MM.1S (cell line): ENCODE measurements at regions not wholly inside any gene's neighbourhood (a gene's known extent, or its start where the extent isn't known, plus 50 kb on each side); places are given as distances from the start of the nearest gene placed in this dataset.

Source experiments
- DNase-seq: peaks from one replicate; pipeline ENCODE4 v3.0.0-alpha.2; 2015
- H2AFZ ChIP-seq: fragments of 300-600 bp; sonication (generic); 2 replicates; pipeline ENCODE4 v1.6.0; 2016; ENCODE audit warnings: antibody characterized with exemption, low read length
- H3F3A ChIP-seq: fragments of 300-600 bp; sonication (generic); 2 replicates; pipeline ENCODE4 v1.6.1; 2016; ENCODE audit warnings: mild to moderate bottlenecking, antibody characterized with exemption, low read length, moderate library complexity, mixed read lengths; ENCODE audit not compliant: insufficient read depth
- H3K27ac ChIP-seq: fragments of 300-600 bp; sonication (generic); 2 replicates; pipeline ENCODE4 v1.5.1; 2016; ENCODE audit warnings: mild to moderate bottlenecking, low read length
- H3K27me3 ChIP-seq: fragments of 300-600 bp; sonication (generic); replicated peaks from 2 replicates; pipeline ENCODE4 v1.6.0; 2016; ENCODE audit warnings: low read length; ENCODE audit not compliant: insufficient read depth
- H3K36me3 ChIP-seq: fragments of 300-600 bp; sonication (generic); replicated peaks from 2 replicates; pipeline ENCODE4 v1.6.1; 2016; ENCODE audit warnings: mild to moderate bottlenecking, low read length, mixed read lengths; ENCODE audit not compliant: insufficient read depth
- H3K4me1 ChIP-seq: fragments of 300-600 bp; sonication (generic); 2 replicates; pipeline ENCODE4 v1.6.1; 2016; ENCODE audit warnings: low read length, mixed read lengths
- H3K4me2 ChIP-seq: fragments of 300-600 bp; sonication (generic); 2 replicates; pipeline ENCODE4 v1.6.0; 2016; ENCODE audit warnings: low read depth, low read length
- H3K4me3 ChIP-seq: fragments of 300-600 bp; sonication (generic); 2 replicates; pipeline ENCODE4 v1.5.1; 2016; ENCODE audit warnings: low read length, mixed read lengths
- H3K79me2 ChIP-seq: fragments of 300-600 bp; sonication (generic); 2 replicates; pipeline ENCODE4 v1.6.1; 2016; ENCODE audit warnings: mixed run types, low read length, mixed read lengths
- H3K9ac ChIP-seq: fragments of 300-600 bp; sonication (generic); 2 replicates; pipeline ENCODE4 v1.6.1; 2016; ENCODE audit warnings: low read length, mixed read lengths
- H3K9me2 ChIP-seq: fragments of 300-600 bp; sonication (generic); replicated peaks from 2 replicates; pipeline ENCODE4 v1.6.1; 2016; ENCODE audit warnings: mild to moderate bottlenecking, low read length, mixed read lengths; ENCODE audit not compliant: insufficient read depth
- H3K9me3 ChIP-seq: fragments of 300-600 bp; sonication (generic); replicated peaks from 2 replicates; pipeline ENCODE4 v1.6.1; 2016; ENCODE audit warnings: mild to moderate bottlenecking, low read length, mixed read lengths; ENCODE audit not compliant: insufficient read depth
- H4K20me1 ChIP-seq: fragments of 300-600 bp; sonication (generic); 2 replicates; pipeline ENCODE4 v1.6.1; 2016; ENCODE audit warnings: mild to moderate bottlenecking, low read length, moderate library complexity, mixed read lengths; ENCODE audit not compliant: insufficient read depth
- CTCF ChIP-seq: fragments of 300-600 bp; sonication (generic); IDR thresholded peaks from 2 replicates; pipeline ENCODE4 v1.5.1; 2016; ENCODE audit warnings: antibody characterized with exemption, low read length, mixed read lengths
- EZH2 ChIP-seq: fragments of 300-600 bp; sonication (generic); optimal IDR thresholded peaks from 2 replicates; pipeline ENCODE3; 2017; ENCODE audit warnings: low read depth, mild to moderate bottlenecking, antibody characterized with exemption, low read length, mixed read lengths
- EZH2phosphoT487 ChIP-seq: fragments of 300-600 bp; sonication (generic); IDR thresholded peaks from 2 replicates; pipeline ENCODE4 v1.6.1; 2018; ENCODE audit warnings: antibody characterized with exemption, low read length

- Histone ChIP-seq H4K20me1 (no peaks in the 10 kb centered on the region), H3K4me3 (no peak overlapping the region), H2AFZ (no peak overlapping the region), H3K27me3 (no peaks in the 10 kb centered on the region), H3K4me2 (no peak overlapping the region), H3F3A (no peaks in the 10 kb centered on the region), H3K4me1 (no peaks in the 10 kb centered on the region), H3K36me3 (no peaks in the 10 kb centered on the region), H3K9ac (no peak overlapping the region), H3K27ac (no peak overlapping the region), H3K79me2 (no peaks in the 10 kb centered on the region), H3K9me3 (no peaks in the 10 kb centered on the region), H3K9me2 (no peaks in the 10 kb centered on the region)
- TF ChIP-seq EZH2phosphoT487 = no peak
- TF ChIP-seq EZH2 = no peak
- no peak for TF ChIP-seq CTCF
- no peak for DNase-seq
These were observed 119.8 kb upstream of the SPAG17 start for GRCh38 chr1:118304722-118305359.

- no peak for DNase-seq
- H3K4me3 ChIP-seq = no peak overlapping the region
- no peaks in the 10 kb centered on the region for H3F3A ChIP-seq
- TF ChIP-seq EZH2 (no peak), EZH2phosphoT487 (no peak), CTCF (no peak)
- H3K27ac ChIP-seq = no peak overlapping the region
- no peaks in the 10 kb centered on the region for H3K9me3 ChIP-seq
- H3K36me3 ChIP-seq = no peaks in the 10 kb centered on the region
- H3K9ac ChIP-seq = no peak overlapping the region
- H3K9me2 ChIP-seq = no peaks in the 10 kb centered on the region
- H3K4me2 ChIP-seq = no peak overlapping the region
- no peaks in the 10 kb centered on the region for H3K79me2 ChIP-seq
- no peaks in the 10 kb centered on the region for H3K4me1 ChIP-seq
- no peaks in the 10 kb centered on the region for H4K20me1 ChIP-seq
- no peaks in the 10 kb centered on the region for H3K27me3 ChIP-seq
- no peak overlapping the region for H2AFZ ChIP-seq
These were observed 118.5 kb upstream of the SPAG17 start for GRCh38 chr1:118303534-118303933.

- Histone ChIP-seq H3K9me3 (no peaks in the 10 kb centered on the region), H3K4me3 (no peak overlapping the region), H3K79me2 (no peaks in the 10 kb centered on the region), H3K36me3 (no peaks in the 10 kb centered on the region), H4K20me1 (no peaks in the 10 kb centered on the region), H3K27ac (no peak overlapping the region), H3F3A (no peaks in the 10 kb centered on the region), H2AFZ (no peak overlapping the region), H3K27me3 (no peaks in the 10 kb centered on the region), H3K4me2 (no peak overlapping the region), H3K4me1 (no peaks in the 10 kb centered on the region), H3K9ac (no peak overlapping the region), H3K9me2 (no peaks in the 10 kb centered on the region)
- TF ChIP-seq EZH2 (no peak), CTCF (no peak), EZH2phosphoT487 (no peak)
- no peak for DNase-seq
These were observed 118.0 kb upstream of the SPAG17 start for GRCh38 chr1:118303064-118303463.
